ENCODE measurements at regions not wholly inside any gene's neighbourhood (a gene's known extent, or its start where the extent isn't known, plus 50 kb on each side); places are given as distances from the start of the nearest gene placed in this dataset.

- POLR2A ChIA-PET, result no interaction called here
- RAD21 ChIA-PET (ENCODE audit: low non-redundant PET in 1 of 2, low total read pairs in 2 of 2, uncharacterized antibody in 2 of 2, unreplicated experiment in 2 of 2), result no interaction called here
- no peak for TF ChIP-seq POLR2A (IDR thresholded peaks at IDR 0.05; ENCODE audit: borderline replicate concordance, extremely low read depth, insufficient read depth, insufficient read length)
- no peak for TF ChIP-seq YY1 (IDR thresholded peaks at IDR 0.05; ENCODE audit: extremely low read depth, insufficient replicate concordance, low read depth, low read length)
- no peak for TF ChIP-seq CTCF (IDR thresholded peaks at IDR 0.05 in 2 of 3, conservative IDR thresholded peaks at IDR 0.05 in 1 of 3; ENCODE audit: borderline replicate concordance in 1 of 3, insufficient read depth in 1 of 3, low read depth in 2 of 3, low read length in 2 of 3)
- TF ChIP-seq CBX3 (IDR thresholded peaks at IDR 0.05; ENCODE audit: low read depth), result no peak
- no peak for TF ChIP-seq EGR1 (IDR thresholded peaks at IDR 0.05; ENCODE audit: low read depth)
- no peak for TF ChIP-seq SIN3A (IDR thresholded peaks at IDR 0.05; ENCODE audit: low read depth)
- TF ChIP-seq CEBPB (IDR thresholded peaks at IDR 0.05; ENCODE audit: low read depth), result no peak
- no peak for TF ChIP-seq FOSL1 (IDR thresholded peaks at IDR 0.05; ENCODE audit: low read depth)
- TF ChIP-seq EZH2phosphoT487 (IDR thresholded peaks at IDR 0.05; ENCODE audit: borderline replicate concordance), result no peak
- TF ChIP-seq SRF (IDR thresholded peaks at IDR 0.05; ENCODE audit: low read depth), result no peak
- no peak for TF ChIP-seq ATF3 (IDR thresholded peaks at IDR 0.05)
- TF ChIP-seq SP1 (IDR thresholded peaks at IDR 0.05; ENCODE audit: low read depth), result no peak
- TF ChIP-seq MAX (IDR thresholded peaks at IDR 0.05), result no peak
- BruUV-seq (replicated peaks), result no TSS peak
- no peaks in the 10 kb centered on the region for H4K20me1 ChIP-seq (ENCODE audit: insufficient read depth)
- H3K36me3 ChIP-seq (ENCODE audit: control insufficient read depth in 1 of 2, insufficient read depth in 2 of 2, low read length in 2 of 2), result no peaks in the 10 kb centered on the region
- ATAC-seq (no peak), DNase-seq (ENCODE audit: low read depth, low spot score) (no peak)
- peaks cover 28% of the 10 kb centered on the region for H3K27me3 ChIP-seq (ENCODE audit: insufficient read depth, low read length)
- no peaks in the 10 kb centered on the region for H3K9me3 ChIP-seq (ENCODE audit: control insufficient read depth in 1 of 2, insufficient read depth in 1 of 2, low read depth in 1 of 2, low read length in 2 of 2)
- no peak overlapping the region for H3K9ac ChIP-seq (ENCODE audit: low read length)
- H3K4me1 ChIP-seq (ENCODE audit: control insufficient read depth in 1 of 2, insufficient read depth in 2 of 2, low read length in 2 of 2), result no peaks in the 10 kb centered on the region
- intact Hi-C loops (cut with micrococcal nuclease), result no loop called here
- no peak overlapping the region for H2AFZ ChIP-seq (ENCODE audit: low read depth, low read length, poor library complexity, severe bottlenecking)
- H3K79me2 ChIP-seq (ENCODE audit: insufficient read depth, low read length), result no peaks in the 10 kb centered on the region
- no peak overlapping the region for H3K4me2 ChIP-seq (ENCODE audit: low read length)
- no peak overlapping the region for H3K4me3 ChIP-seq (replicated peaks in 1 of 2; ENCODE audit: low read depth in 1 of 2, low read length in 2 of 2)
- H3K9me2 ChIP-seq (ENCODE audit: insufficient read depth), result no peaks in the 10 kb centered on the region
- CTCF ChIA-PET, result no interaction called here
- no peak overlapping the region for H3K27ac ChIP-seq (ENCODE audit: low read depth, low read length)
Observed at GRCh38 chr7:42768045-42768444, 143.8 kb downstream of the C7orf25 start.
